ENCODE measurements at regions not wholly inside any gene's neighbourhood (a gene's known extent, or its start where the extent isn't known, plus 50 kb on each side); places are given as distances from the start of the nearest gene placed in this dataset.

GRCh38 chr10:110379831-110380230 lies 75.1 kb upstream of the SMNDC1 start:
- intact Hi-C loops (cut with micrococcal nuclease): no loop called here

More at GRCh38 chr10:110379831-110380230, 75.1 kb upstream of the SMNDC1 start:
- Histone ChIP-seq H3K4me1 (replicated peaks in 1 of 2; ENCODE audit: control insufficient read depth in 2 of 2, insufficient read depth in 2 of 2, low read length in 2 of 2) (peaks cover 7 to 30% of the 10 kb centered on the region in 2 experiments; a peak in 4 of 5 replicates), H3K9ac (ENCODE audit: insufficient read depth in 1 of 2, low read depth in 2 of 2, low read length in 2 of 2) (no peak overlapping the region), H3K27ac (ENCODE audit: extremely low read depth, low read depth, low read length) (no peak overlapping the region), H2AFZ (ENCODE audit: low read depth, low read length) (no peak overlapping the region), H3K9me3 (replicated peaks; ENCODE audit: control insufficient read depth, insufficient read depth, low read depth, low read length) (no peaks in the 10 kb centered on the region), H3K27me3 (ENCODE audit: control insufficient read depth in 2 of 2, insufficient read depth in 2 of 2, low read length in 2 of 2) (no peaks in the 10 kb centered on the region), H4K20me1 (replicated peaks; ENCODE audit: control insufficient read depth, insufficient read depth, low read length) (no peaks in the 10 kb centered on the region; the same call in 1 of the 2 replicates), H3K4me2 (ENCODE audit: insufficient read depth, low read length) (no peak overlapping the region), H3K36me3 (ENCODE audit: control insufficient read depth, insufficient read depth, low read length) (no peaks in the 10 kb centered on the region), H3K79me2 (ENCODE audit: control insufficient read depth, insufficient read depth, low read length) (no peaks in the 10 kb centered on the region), H3K9me1 (ENCODE audit: control insufficient read depth, insufficient read depth, low read length) (no peaks in the 10 kb centered on the region), H3K4me3 (no peak overlapping the region)
- FAIRE-seq (no peak), DNase-seq (ENCODE audit: extremely low read depth in 1 of 4, low spot score in 3 of 4) (no peak), ATAC-seq (no peak)
- in situ Hi-C loops (cut with MboI): no loop called here
- no TSS peak for BruUV-seq (replicated peaks)
- POLR2A ChIA-PET: no interaction called here
- CTCF ChIA-PET (ENCODE audit: low intra/inter-chr PET ratio): no interaction called here
- TF ChIP-seq RFX7 (CRISPR knock-in tag; IDR thresholded peaks at IDR 0.05) (no peak), CBFA2T2 (conservative IDR thresholded peaks at IDR 0.05) (no peak), PHB2 (IDR thresholded peaks at IDR 0.05; ENCODE audit: low read depth) (no peak)
- TF ChIP-seq, protein P1, sequence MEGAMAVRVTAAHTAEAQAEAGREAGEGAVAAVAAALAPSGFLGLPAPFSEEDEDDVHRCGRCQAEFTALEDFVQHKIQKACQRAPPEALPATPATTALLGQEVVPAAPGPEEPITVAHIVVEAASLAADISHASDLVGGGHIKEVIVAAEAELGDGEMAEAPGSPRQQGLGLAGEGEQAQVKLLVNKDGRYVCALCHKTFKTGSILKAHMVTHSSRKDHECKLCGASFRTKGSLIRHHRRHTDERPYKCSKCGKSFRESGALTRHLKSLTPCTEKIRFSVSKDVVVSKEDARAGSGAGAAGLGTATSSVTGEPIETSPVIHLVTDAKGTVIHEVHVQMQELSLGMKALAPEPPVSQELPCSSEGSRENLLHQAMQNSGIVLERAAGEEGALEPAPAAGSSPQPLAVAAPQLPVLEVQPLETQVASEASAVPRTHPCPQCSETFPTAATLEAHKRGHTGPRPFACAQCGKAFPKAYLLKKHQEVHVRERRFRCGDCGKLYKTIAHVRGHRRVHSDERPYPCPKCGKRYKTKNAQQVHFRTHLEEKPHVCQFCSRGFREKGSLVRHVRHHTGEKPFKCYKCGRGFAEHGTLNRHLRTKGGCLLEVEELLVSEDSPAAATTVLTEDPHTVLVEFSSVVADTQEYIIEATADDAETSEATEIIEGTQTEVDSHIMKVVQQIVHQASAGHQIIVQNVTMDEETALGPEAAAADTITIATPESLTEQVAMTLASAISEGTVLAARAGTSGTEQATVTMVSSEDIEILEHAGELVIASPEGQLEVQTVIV (CRISPR knock-in tag; IDR thresholded peaks at IDR 0.05; ENCODE audit: borderline replicate concordance): no peak
- TF ChIP-seq, protein P2, sequence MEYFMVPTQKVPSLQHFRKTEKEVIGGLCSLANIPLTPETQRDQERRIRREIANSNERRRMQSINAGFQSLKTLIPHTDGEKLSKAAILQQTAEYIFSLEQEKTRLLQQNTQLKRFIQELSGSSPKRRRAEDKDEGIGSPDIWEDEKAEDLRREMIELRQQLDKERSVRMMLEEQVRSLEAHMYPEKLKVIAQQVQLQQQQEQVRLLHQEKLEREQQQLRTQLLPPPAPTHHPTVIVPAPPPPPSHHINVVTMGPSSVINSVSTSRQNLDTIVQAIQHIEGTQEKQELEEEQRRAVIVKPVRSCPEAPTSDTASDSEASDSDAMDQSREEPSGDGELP (CRISPR knock-in tag; IDR thresholded peaks at IDR 0.05; ENCODE audit: borderline replicate concordance): no peak
- WGBS (ENCODE audit: insufficient coverage, low coverage, missing lambda C conversion rate): 10% methylated on average over 2 of the region's 2 CpGs

Data from K562 (cell line).